ENCODE measurements at regions not wholly inside any gene's neighbourhood (a gene's known extent, or its start where the extent isn't known, plus 50 kb on each side); places are given as distances from the start of the nearest gene placed in this dataset.
"Not testable (repeated sequence)": the region's sequence is repeated elsewhere in the genome, so short reads cannot be mapped to it uniquely, and the experiment has no call there.

DNA sequence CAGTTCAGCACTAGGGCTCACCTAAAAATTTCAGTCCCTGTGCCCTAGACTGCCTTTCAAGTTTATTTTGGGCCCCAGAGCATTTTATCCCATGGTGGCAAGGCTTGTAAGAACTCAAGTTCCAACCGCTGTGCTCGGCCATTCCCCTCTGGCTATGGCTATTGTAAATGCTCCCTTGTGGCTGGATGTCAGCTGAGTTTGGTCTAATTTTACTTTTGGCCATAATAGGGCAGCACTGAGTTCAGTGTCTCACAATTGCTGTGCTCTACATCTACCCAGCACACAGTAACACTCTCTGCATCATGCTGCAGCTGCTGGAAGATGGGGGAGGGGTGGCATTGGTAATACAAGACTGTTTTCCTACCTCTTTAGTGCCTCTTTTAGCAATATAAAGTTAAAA lies 210.8 kb upstream of the IRS4 start:
- H3K4me3 ChIP-seq (ENCODE audit: low read depth, low read length) = no peak overlapping the region
- TF ChIP-seq, protein P1, sequence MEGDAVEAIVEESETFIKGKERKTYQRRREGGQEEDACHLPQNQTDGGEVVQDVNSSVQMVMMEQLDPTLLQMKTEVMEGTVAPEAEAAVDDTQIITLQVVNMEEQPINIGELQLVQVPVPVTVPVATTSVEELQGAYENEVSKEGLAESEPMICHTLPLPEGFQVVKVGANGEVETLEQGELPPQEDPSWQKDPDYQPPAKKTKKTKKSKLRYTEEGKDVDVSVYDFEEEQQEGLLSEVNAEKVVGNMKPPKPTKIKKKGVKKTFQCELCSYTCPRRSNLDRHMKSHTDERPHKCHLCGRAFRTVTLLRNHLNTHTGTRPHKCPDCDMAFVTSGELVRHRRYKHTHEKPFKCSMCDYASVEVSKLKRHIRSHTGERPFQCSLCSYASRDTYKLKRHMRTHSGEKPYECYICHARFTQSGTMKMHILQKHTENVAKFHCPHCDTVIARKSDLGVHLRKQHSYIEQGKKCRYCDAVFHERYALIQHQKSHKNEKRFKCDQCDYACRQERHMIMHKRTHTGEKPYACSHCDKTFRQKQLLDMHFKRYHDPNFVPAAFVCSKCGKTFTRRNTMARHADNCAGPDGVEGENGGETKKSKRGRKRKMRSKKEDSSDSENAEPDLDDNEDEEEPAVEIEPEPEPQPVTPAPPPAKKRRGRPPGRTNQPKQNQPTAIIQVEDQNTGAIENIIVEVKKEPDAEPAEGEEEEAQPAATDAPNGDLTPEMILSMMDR (IDR thresholded peaks at IDR 0.05; ENCODE audit: control insufficient read depth, extremely low read depth, insufficient read depth) = no peak
- DNase-seq (ENCODE audit: low read depth) = no peak

DNA sequence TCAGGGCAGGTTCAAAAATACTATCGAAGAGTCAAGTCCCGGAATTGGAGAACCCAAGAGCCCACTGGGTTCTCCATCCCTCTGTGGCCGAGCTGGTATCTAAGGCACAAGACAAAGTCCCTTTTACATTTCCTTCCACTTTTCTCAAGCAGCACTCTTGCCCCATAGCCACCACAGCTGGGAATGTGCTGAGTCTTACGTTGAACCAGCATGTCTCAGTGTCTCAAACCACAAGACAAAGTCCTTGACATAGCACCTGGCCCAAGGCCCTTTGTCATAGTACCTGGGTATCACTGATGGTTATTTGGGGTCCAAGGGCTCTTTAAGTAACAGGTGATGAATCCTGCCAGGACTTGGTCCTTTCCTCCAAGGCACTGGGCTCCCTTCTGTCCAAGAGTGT lies 210.2 kb upstream of the IRS4 start:
- TF ChIP-seq, protein P1 (IDR thresholded peaks at IDR 0.05; ENCODE audit: control insufficient read depth, extremely low read depth, insufficient read depth) = no peak
- no peak for DNase-seq (ENCODE audit: low read depth)
- H3K4me3 ChIP-seq (ENCODE audit: low read depth, low read length) = no peak overlapping the region

GRCh38 chrX:108945883-108946523 lies 209.6 kb upstream of the IRS4 start:
- no peak for DNase-seq (ENCODE audit: low read depth)
- TF ChIP-seq, protein P1 (IDR thresholded peaks at IDR 0.05; ENCODE audit: control insufficient read depth, extremely low read depth, insufficient read depth) = no peak
- H3K4me3 ChIP-seq (ENCODE audit: low read depth, low read length) = no peak overlapping the region

DNA sequence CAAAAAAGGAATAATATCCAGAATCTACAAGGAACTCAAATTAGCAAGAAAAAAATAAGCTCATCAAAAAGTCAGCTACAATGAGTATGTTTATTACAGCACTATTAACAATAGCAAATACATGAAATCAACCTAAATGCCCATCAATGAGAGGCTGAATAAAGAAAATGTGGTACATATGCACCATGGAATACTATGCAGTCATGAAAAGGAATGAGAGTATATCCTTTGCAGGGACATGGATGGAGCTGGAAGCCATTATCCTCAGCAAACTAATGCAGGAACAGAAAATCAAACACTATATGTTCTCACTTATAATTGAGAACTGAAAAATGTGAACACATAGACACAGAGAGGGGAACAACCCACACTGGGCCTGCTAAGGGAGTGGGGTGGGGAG lies 178.4 kb upstream of the IRS4 start:
- no peak overlapping the region for H3K4me3 ChIP-seq (ENCODE audit: low read depth, low read length)
- no peak for DNase-seq (ENCODE audit: low read depth)
- TF ChIP-seq, protein P1 (IDR thresholded peaks at IDR 0.05; ENCODE audit: control insufficient read depth, extremely low read depth, insufficient read depth) = no peak

- H3K4me3 ChIP-seq (ENCODE audit: low read depth, low read length); DNase-seq (ENCODE audit: low read depth): not testable (repeated sequence)
Observed at GRCh38 chrX:108903831-108904230, 167.5 kb upstream of the IRS4 start.

- no peak overlapping the region for H3K4me3 ChIP-seq (ENCODE audit: low read depth, low read length)
- no peak for DNase-seq (ENCODE audit: low read depth)
- TF ChIP-seq, protein P1 (IDR thresholded peaks at IDR 0.05; ENCODE audit: control insufficient read depth, extremely low read depth, insufficient read depth) = no peak
Observed at GRCh38 chrX:108900333-108900732, 164.0 kb upstream of the IRS4 start.

GRCh38 chrX:108896349-108896748 lies 160.0 kb upstream of the IRS4 start:
- H3K4me3 ChIP-seq (ENCODE audit: low read depth, low read length); DNase-seq (ENCODE audit: low read depth): not testable (repeated sequence)

DNA sequence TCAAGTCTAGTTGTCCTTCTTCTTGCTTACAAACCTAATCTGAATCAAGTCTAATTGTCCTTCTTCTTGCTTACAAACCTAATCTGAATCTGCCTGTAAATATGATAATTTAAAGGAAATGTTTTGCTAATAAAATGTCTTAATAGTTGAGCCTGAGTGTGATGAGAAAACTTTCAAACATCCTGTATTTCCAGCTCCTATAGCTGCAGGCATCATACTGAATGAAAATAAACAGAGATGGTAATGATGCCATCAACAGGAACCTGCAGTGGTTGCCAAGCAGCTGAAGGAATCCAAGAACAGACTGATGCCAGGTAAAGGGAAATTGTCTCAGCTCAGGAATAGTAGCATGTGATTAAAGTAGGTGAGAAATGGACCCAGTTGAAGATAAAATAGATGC lies 156.1 kb upstream of the IRS4 start:
- H3K4me3 ChIP-seq (ENCODE audit: low read depth, low read length) = no peak overlapping the region
- TF ChIP-seq, protein P1 (IDR thresholded peaks at IDR 0.05; ENCODE audit: control insufficient read depth, extremely low read depth, insufficient read depth) = no peak
- DNase-seq (ENCODE audit: low read depth) = no peak
